Activated naive CD4-positive, alpha-beta T cell treated with anti-CD3 and anti-CD28 coated beads for 36 hours (primary cell): ENCODE measurements at regions not wholly inside any gene's neighbourhood (a gene's known extent, or its start where the extent isn't known, plus 50 kb on each side); places are given as distances from the start of the nearest gene placed in this dataset.
"Not testable (repeated sequence)": the region's sequence is repeated elsewhere in the genome, so short reads cannot be mapped to it uniquely, and the experiment has no call there.

Source experiments
- CTCF ChIA-PET: fragments of 350-600 bp; sonication (Branson Sonifier 250); formaldehyde crosslinking; loops from one replicate; lab custom pipeline; 2021; ENCODE audit warnings: antibody characterized with exemption; lab: Charles Lee
- DNase-seq: peaks from one replicate; pipeline ENCODE4 v3.0.0-alpha.2; 2020
- H3K27ac Mint-ChIP-seq: one replicate; pipeline ENCODE4 v1.8.0; 2021; ENCODE audit warnings: mild to moderate bottlenecking, mixed read lengths
- H3K27me3 Mint-ChIP-seq: one replicate; pipeline ENCODE4 v1.8.0; 2021; ENCODE audit warnings: low read depth, mixed read lengths
- H3K36me3 Mint-ChIP-seq: one replicate; pipeline ENCODE4 v1.8.0; 2021; ENCODE audit warnings: low read depth, mixed read lengths
- H3K4me1 Mint-ChIP-seq: one replicate; pipeline ENCODE4 v1.8.0; 2021; ENCODE audit warnings: low read depth, mixed read lengths
- H3K4me3 Mint-ChIP-seq: one replicate; pipeline ENCODE4 v1.8.0; 2021; ENCODE audit warnings: mild to moderate bottlenecking, moderate library complexity, mixed read lengths
- H3K9me3 Mint-ChIP-seq: one replicate; pipeline ENCODE4 v1.8.0; 2021; ENCODE audit warnings: mixed read lengths
- intact Hi-C: fragments of 100-400 bp; cut with micrococcal nuclease; formaldehyde crosslinking; loops from one replicate; pipeline ENCODE4 v1.15.1; 2023

DNA sequence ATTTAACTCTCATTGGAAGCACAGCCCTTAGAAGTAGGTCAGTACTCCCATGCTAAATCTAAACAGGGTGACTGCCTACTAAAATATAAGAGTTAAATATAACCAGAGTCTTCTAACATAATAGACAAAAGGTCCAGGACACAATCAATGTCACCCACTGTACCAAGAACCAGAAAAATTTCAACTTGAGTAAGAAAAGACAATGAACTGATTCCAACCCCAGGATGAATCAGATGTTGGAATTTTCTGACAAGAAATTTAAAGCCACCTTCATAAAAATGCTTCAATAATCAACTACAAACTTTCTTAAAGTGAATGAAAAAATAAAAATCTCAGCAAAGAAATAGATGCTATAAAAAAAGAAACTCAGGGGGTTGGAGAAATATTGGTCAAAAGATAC is 71.3 kb upstream of the NPAS2 start:
- Mint-ChIP-seq H3K4me3 (no peak overlapping the region), H3K4me1 (peaks cover 27% of the 10 kb centered on the region), H3K27me3 (peaks cover 2% of the 10 kb centered on the region), H3K9me3 (no peaks in the 10 kb centered on the region), H3K27ac (no peak overlapping the region), H3K36me3 (no peaks in the 10 kb centered on the region)
- CTCF ChIA-PET, result interaction anchor here (0.6 kb wide), 1 partner anchor 136 kb away, joined by 3 read pairs; no protein-coding TSS in a partner anchor
- intact Hi-C loops, result no loop called here
- DNase-seq, result no peak

GRCh38 chr2:100749771-100750542 is 70.0 kb upstream of the NPAS2 start:
- CTCF ChIA-PET, result no interaction called here
- H3K27me3 Mint-ChIP-seq, result peaks cover 2% of the 10 kb centered on the region
- no peak overlapping the region for H3K27ac Mint-ChIP-seq

GRCh38 chr2:100751871-100752625 is 67.9 kb upstream of the NPAS2 start:
- H3K4me3 Mint-ChIP-seq, H3K36me3 Mint-ChIP-seq, H3K9me3 Mint-ChIP-seq, H3K27me3 Mint-ChIP-seq: not testable (repeated sequence)
- Mint-ChIP-seq H3K4me1 (peaks cover 25% of the 10 kb centered on the region), H3K27ac (peak overlapping the region; percentile 51)
- CTCF ChIA-PET, result interaction anchor here (0.7 to 1.8 kb wide), 5 partner anchors 13 to 142 kb away, joined by 3 to 4 read pairs (median 4); no protein-coding TSS in a partner anchor
- intact Hi-C loops, result loop anchor here (1.0 kb wide), 3 partner anchors 11 to 555 kb away; no protein-coding TSS in a partner anchor
- peak; percentile 59 for DNase-seq

More at GRCh38 chr2:100749771-100750542, 70.0 kb upstream of the NPAS2 start:
- H3K4me1 Mint-ChIP-seq, result peaks cover 25% of the 10 kb centered on the region
- DNase-seq, result no peak
- H3K9me3 Mint-ChIP-seq, result no peaks in the 10 kb centered on the region
- intact Hi-C loops, result no loop called here
- H3K4me3 Mint-ChIP-seq, result no peak overlapping the region
- no peaks in the 10 kb centered on the region for H3K36me3 Mint-ChIP-seq

- intact Hi-C loops, result loop anchor here (1.0 kb wide), 3 partner anchors 11 to 555 kb away; no protein-coding TSS in a partner anchor
- Mint-ChIP-seq H3K27me3 (peaks cover 2% of the 10 kb centered on the region), H3K36me3 (no peaks in the 10 kb centered on the region), H3K9me3 (no peaks in the 10 kb centered on the region), H3K4me3 (no peak overlapping the region), H3K4me1 (peaks cover 24% of the 10 kb centered on the region), H3K27ac (peak overlapping the region; percentile 51)
- CTCF ChIA-PET, result interaction anchor here (0.7 to 1.8 kb wide), 4 partner anchors 12 to 123 kb away, joined by 3 to 4 read pairs (median 4); no protein-coding TSS in a partner anchor
- DNase-seq, result no peak
These were observed 67.2 kb upstream of the NPAS2 start for GRCh38 chr2:100752628-100753333.

GRCh38 chr2:100753444-100753843 is 66.5 kb upstream of the NPAS2 start:
- Mint-ChIP-seq H3K4me3 (no peak overlapping the region), H3K36me3 (no peaks in the 10 kb centered on the region), H3K4me1 (peaks cover 20% of the 10 kb centered on the region), H3K9me3 (no peaks in the 10 kb centered on the region), H3K27me3 (peaks cover 2% of the 10 kb centered on the region), H3K27ac (no peak overlapping the region)
- intact Hi-C loops, result no loop called here
- CTCF ChIA-PET, result interaction anchor here (1.8 kb wide), 1 partner anchor 122 kb away, joined by 4 read pairs; no protein-coding TSS in a partner anchor
- no peak for DNase-seq

DNA sequence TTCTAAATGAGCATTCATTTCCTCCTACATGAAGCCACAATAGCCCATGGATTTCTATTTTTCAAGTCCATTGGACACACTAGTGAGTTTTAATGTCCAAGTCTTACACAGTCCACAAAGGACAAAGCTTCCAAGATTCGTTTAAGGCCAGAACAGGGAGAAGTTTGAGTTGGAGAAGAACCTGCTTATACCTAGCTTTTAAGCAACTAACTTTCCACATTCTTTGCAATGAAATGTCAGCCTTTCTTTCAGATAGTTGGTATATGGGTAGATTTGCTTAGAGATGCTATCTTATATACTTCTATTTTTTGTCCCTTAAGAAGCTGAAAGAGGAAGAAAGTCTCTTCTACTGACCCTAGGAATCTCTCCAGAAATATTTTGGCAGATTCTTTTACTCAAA is 66.1 kb upstream of the NPAS2 start:
- no peak overlapping the region for H3K4me3 Mint-ChIP-seq
- CTCF ChIA-PET, result no interaction called here

GRCh38 chr2:100754951-100755350 is 65.0 kb upstream of the NPAS2 start:
- H3K9me3 Mint-ChIP-seq, result no peaks in the 10 kb centered on the region
- no peak for DNase-seq
- no peaks in the 10 kb centered on the region for H3K36me3 Mint-ChIP-seq
- CTCF ChIA-PET, result interaction anchor here (1.1 kb wide), 1 partner anchor 25 kb away, joined by 3 read pairs; no protein-coding TSS in a partner anchor
- no peak overlapping the region for H3K4me3 Mint-ChIP-seq
- peaks cover 20% of the 10 kb centered on the region for H3K4me1 Mint-ChIP-seq
- H3K27me3 Mint-ChIP-seq, result peaks cover 2% of the 10 kb centered on the region
- no peak overlapping the region for H3K27ac Mint-ChIP-seq
- intact Hi-C loops, result no loop called here

More for the DNA sequence above, 66.1 kb upstream of the NPAS2 start:
- peaks cover 20% of the 10 kb centered on the region for H3K4me1 Mint-ChIP-seq
- no peaks in the 10 kb centered on the region for H3K9me3 Mint-ChIP-seq
- H3K27me3 Mint-ChIP-seq, result peaks cover 2% of the 10 kb centered on the region
- intact Hi-C loops, result no loop called here
- H3K27ac Mint-ChIP-seq, result no peak overlapping the region
- H3K36me3 Mint-ChIP-seq, result no peaks in the 10 kb centered on the region
- no peak for DNase-seq

DNA sequence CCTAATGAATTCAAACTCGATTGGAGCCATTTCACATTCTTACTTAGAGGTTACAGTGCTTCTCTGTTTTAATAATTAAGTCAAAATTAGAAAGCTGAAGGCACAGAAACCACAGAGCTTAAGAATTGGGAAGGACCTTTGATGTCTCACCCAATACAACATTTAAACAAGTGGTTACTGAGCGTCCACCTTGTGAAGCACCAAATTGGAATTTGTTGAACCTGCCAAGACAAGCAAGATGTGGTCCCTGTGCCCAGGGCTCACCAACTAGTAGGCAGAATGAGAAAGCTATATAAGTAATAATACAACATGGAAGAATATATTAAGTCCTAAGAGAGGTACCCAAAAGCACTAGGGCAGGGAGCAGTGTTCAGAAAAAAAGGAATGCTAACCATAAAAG is 64.5 kb upstream of the NPAS2 start:
- Mint-ChIP-seq H3K4me3 (no peak overlapping the region), H3K36me3 (no peaks in the 10 kb centered on the region), H3K27me3 (peaks cover 2% of the 10 kb centered on the region), H3K4me1 (peaks cover 20% of the 10 kb centered on the region), H3K27ac (no peak overlapping the region), H3K9me3 (no peaks in the 10 kb centered on the region)
- no peak for DNase-seq
- CTCF ChIA-PET, result interaction anchor here (1.1 kb wide), 1 partner anchor 24 kb away, joined by 3 read pairs; no protein-coding TSS in a partner anchor
- intact Hi-C loops, result no loop called here

DNA sequence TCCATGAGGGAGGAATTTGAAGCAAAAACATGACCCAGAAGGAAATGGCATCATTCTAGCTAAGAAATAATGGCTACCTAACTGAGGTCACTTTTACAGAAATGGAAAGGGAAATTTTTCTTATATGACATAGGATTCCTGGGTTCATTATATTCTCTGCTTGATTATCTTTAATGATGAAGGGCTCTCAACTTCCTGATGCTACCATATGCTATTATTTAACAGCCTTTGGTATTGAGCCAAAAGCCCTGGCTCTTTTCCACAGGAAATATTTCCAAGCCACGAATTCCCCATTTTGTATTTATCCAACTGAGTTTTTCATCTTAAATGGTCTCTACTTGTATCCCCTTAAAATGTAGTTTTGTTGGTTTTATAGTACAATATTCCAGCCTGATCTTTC is 63.2 kb upstream of the NPAS2 start:
- Mint-ChIP-seq H3K4me3 (no peak overlapping the region), H3K27ac (no peak overlapping the region), H3K4me1 (peaks cover 17% of the 10 kb centered on the region), H3K27me3 (peaks cover under 1% of the 10 kb centered on the region), H3K9me3 (no peaks in the 10 kb centered on the region), H3K36me3 (no peaks in the 10 kb centered on the region)
- intact Hi-C loops, result no loop called here
- CTCF ChIA-PET, result no interaction called here
- no peak for DNase-seq

DNA sequence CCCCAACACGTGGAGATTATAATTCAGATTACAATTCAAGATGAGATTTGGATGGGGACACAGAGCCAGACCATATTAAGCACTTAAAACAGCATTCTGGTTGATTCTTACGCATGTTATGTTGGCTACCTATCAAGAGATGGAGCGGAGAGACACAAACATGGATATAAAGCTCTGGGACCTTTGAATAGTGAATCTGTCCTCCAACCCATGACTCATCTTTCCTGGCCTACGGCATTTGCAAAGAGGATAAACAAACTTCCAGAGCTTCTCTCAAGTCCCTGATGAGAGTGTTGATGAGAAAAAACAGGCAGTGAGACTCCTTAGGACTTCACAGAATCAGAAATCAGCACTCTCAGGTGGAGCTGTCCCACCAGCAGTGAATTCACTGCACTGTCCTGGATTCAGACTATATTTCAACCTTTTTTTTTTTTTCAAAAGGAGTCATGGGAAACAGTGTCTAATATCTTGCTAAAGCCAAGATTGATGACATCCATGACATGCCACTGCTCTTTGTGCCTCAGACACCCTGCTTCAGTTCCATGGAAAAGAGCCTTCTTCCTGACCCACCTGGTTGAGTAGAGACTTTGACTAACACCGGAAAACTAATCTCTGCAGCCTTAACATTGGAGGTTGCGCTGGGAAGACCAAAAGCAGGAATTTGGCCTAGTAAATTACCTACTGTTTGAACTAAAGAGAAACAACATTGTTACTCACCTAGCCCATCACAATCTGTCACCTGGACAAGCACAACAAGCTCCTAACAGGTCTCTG is 62.1 kb upstream of the NPAS2 start:
- Mint-ChIP-seq H3K9me3 (no peaks in the 10 kb centered on the region), H3K27ac (no peak overlapping the region), H3K36me3 (no peaks in the 10 kb centered on the region), H3K4me1 (peaks cover 6% of the 10 kb centered on the region), H3K27me3 (no peaks in the 10 kb centered on the region), H3K4me3 (no peak overlapping the region)
- CTCF ChIA-PET, result no interaction called here
- DNase-seq, result no peak
- intact Hi-C loops, result no loop called here

DNA sequence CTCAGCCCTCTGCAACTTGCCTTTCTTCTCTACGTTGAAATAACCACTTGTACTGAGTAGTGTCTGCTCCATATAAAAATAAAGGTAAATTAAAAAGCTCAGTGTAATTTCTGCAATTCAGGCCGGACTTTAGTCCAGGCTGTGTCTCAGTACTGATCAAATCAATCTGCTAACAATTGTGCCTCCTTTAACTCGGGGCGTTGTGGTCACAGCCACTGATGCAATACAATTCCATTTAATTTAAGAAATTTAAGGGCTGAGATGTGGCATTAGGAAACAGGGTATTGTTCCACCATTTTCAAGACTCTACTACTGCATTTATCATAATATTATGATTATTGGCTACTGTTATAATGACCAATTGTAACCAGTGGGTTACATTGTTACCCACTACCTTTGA is 60.0 kb upstream of the NPAS2 start:
- intact Hi-C loops, result no loop called here
- DNase-seq, result no peak
- CTCF ChIA-PET, result interaction anchor here (0.6 kb wide), 1 partner anchor 245 kb away, joined by 3 read pairs; no protein-coding TSS in a partner anchor
- Mint-ChIP-seq H3K4me3 (no peak overlapping the region), H3K27ac (no peak overlapping the region), H3K9me3 (no peaks in the 10 kb centered on the region), H3K27me3 (no peaks in the 10 kb centered on the region), H3K36me3 (no peaks in the 10 kb centered on the region), H3K4me1 (no peaks in the 10 kb centered on the region)
